Loucy (cell line): ENCODE measurements at regions not wholly inside any gene's neighbourhood (a gene's known extent, or its start where the extent isn't known, plus 50 kb on each side); places are given as distances from the start of the nearest gene placed in this dataset.

Experiments
- CTCF ChIP-seq: fragments of 200-600 bp; sonication (generic); conservative IDR thresholded peaks from 2 replicates; pipeline ENCODE4 v1.5.1; 2014; ENCODE audit warnings: mild to moderate bottlenecking, antibody characterized with exemption, low read length
- EZH2phosphoT487 ChIP-seq: fragments of 200-600 bp; IDR thresholded peaks from 2 replicates; pipeline ENCODE4 v1.6.1; 2018; ENCODE audit warnings: antibody characterized with exemption, mild to moderate bottlenecking, moderate library complexity, borderline replicate concordance

GRCh38 chr3:46135475-46135874, 72.6 kb downstream of the CCR1 start:
- TF ChIP-seq CTCF (no peak), EZH2phosphoT487 (no peak)
